Bronchial epithelial cell (primary cell): ENCODE measurements at regions not wholly inside any gene's neighbourhood (a gene's known extent, or its start where the extent isn't known, plus 50 kb on each side); places are given as distances from the start of the nearest gene placed in this dataset.

ENCODE experiments used
- DNase-seq: peaks from one replicate; pipeline ENCODE4 v3.0.0-alpha.2; 2010; ENCODE audit warnings: low read depth
- FAIRE-seq: peaks from 2 replicates; lab custom pipeline; 2011; peaks lifted over from hg19 to GRCh38; lab: Jason Lieb, UNC
- H3K27me3 ChIP-seq: 2 replicates; pipeline ENCODE4 v1.5.1; 2011; ENCODE audit warnings: low read length; ENCODE audit not compliant: control insufficient read depth, insufficient read depth
- H3K36me3 ChIP-seq: 2 replicates; pipeline ENCODE4 v1.5.1; 2011; ENCODE audit warnings: low read length; ENCODE audit not compliant: control insufficient read depth, insufficient read depth
- H3K4me3 ChIP-seq: 2 replicates; pipeline ENCODE4 v1.5.1; 2011; ENCODE audit warnings: mild to moderate bottlenecking, low read depth, low read length, control low read depth
- TF ChIP-seq, protein P1 (sequence below): IDR thresholded peaks from 2 replicates; pipeline ENCODE4 v1.5.1; 2011; ENCODE audit warnings: mild to moderate bottlenecking, moderate library complexity, low read length, control low read depth, inconsistent platforms; ENCODE audit not compliant: insufficient read depth, severe bottlenecking

DNA sequence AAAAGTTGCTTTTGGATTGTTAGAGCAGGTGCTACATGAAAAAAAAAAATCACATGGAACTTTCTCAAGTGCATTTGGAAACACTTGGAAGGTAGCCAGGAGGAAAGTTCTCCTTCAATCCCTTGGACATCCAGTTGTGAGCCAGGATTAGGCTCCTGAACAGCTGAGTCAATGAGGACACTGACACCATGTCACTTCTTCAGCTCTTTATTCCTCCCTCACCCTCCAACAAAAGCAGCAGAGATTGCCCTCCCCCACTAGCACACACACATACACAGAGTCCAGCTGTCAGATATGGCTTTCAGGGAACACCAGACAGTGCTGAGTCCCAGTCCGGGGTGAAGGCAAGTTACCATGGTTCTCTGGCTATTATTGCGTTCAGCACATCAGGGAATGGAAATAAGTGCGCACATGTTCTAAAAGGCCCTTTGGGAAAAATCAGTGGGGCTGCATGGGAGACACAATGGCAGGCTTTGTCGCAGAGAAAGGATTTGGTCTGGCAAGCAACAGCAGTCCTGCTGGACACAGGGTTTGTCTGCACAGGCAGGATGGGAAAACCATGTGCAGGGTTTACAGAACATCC is 124.7 kb upstream of the MARCKS start:
- H3K36me3 ChIP-seq, result no peaks in the 10 kb centered on the region
- no peak for FAIRE-seq
- TF ChIP-seq, protein P1, sequence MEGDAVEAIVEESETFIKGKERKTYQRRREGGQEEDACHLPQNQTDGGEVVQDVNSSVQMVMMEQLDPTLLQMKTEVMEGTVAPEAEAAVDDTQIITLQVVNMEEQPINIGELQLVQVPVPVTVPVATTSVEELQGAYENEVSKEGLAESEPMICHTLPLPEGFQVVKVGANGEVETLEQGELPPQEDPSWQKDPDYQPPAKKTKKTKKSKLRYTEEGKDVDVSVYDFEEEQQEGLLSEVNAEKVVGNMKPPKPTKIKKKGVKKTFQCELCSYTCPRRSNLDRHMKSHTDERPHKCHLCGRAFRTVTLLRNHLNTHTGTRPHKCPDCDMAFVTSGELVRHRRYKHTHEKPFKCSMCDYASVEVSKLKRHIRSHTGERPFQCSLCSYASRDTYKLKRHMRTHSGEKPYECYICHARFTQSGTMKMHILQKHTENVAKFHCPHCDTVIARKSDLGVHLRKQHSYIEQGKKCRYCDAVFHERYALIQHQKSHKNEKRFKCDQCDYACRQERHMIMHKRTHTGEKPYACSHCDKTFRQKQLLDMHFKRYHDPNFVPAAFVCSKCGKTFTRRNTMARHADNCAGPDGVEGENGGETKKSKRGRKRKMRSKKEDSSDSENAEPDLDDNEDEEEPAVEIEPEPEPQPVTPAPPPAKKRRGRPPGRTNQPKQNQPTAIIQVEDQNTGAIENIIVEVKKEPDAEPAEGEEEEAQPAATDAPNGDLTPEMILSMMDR, result no peak
- H3K4me3 ChIP-seq, result no peak overlapping the region
- no peak for DNase-seq
- H3K27me3 ChIP-seq, result no peaks in the 10 kb centered on the region

DNA sequence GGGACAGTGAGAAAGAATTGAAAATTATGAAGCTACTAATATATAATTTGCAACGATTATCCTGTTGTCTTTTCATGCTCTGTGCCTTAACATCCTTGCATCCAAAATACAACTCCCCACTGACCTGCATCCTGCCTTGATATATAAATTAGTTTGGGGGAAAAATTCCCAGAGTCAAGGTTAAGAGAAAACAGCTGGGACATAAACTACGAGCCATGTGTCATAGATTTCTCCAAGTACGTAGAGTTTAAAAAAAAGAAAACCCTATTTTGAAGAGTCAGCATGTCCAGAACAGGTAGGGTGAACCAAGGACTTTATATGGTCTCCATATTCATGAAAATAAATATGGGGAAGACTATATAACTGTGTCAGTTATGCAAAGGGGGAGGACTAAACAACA is 123.8 kb upstream of the MARCKS start:
- Histone ChIP-seq H3K4me3 (no peak overlapping the region), H3K36me3 (no peaks in the 10 kb centered on the region), H3K27me3 (no peaks in the 10 kb centered on the region)
- no peak for FAIRE-seq
- TF ChIP-seq, protein P1, result no peak
- DNase-seq, result no peak

GRCh38 chr6:113734982-113735381 is 122.2 kb upstream of the MARCKS start:
- Histone ChIP-seq H3K27me3 (no peaks in the 10 kb centered on the region), H3K36me3 (no peaks in the 10 kb centered on the region), H3K4me3 (no peak overlapping the region)
- FAIRE-seq (peak; percentile 77), DNase-seq (peak; percentile 62)
- TF ChIP-seq, protein P1, result no peak

- Histone ChIP-seq H3K27me3 (no peaks in the 10 kb centered on the region), H3K36me3 (no peaks in the 10 kb centered on the region), H3K4me3 (no peak overlapping the region)
- DNase-seq (no peak), FAIRE-seq (no peak)
- TF ChIP-seq, protein P1, result no peak
Measured at GRCh38 chr6:113735491-113735890, 121.7 kb upstream of the MARCKS start.

DNA sequence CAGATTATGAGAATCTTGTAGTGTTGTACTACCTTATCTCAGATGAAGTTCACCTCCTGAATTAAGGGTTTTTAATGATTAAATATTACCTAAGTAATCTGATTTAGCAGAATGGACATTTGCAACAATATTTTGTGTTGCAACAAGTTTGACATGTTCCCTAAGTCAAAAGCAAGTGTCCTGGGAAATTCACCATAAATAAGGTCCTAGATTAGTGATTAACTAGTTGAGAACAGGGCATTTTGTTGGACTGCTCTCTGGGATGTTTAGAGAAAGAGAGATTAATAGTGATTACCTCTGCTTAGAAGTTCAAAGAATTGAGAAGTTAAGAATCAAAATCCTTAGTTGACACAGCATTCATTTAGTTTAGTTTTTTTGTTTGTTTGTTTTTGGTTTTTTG is 120.2 kb upstream of the MARCKS start:
- H3K36me3 ChIP-seq, result no peaks in the 10 kb centered on the region
- FAIRE-seq, result no peak
- DNase-seq, result no peak
- H3K4me3 ChIP-seq, result no peak overlapping the region
- TF ChIP-seq, protein P1, result no peak
- H3K27me3 ChIP-seq, result no peaks in the 10 kb centered on the region
